ENCODE measurements at regions not wholly inside any gene's neighbourhood (a gene's known extent, or its start where the extent isn't known, plus 50 kb on each side); places are given as distances from the start of the nearest gene placed in this dataset.

- H3K4me1 ChIP-seq = no peaks in the 10 kb centered on the region
- no peak for DNase-seq
- no peak overlapping the region for H3K4me3 ChIP-seq
- H3K36me3 ChIP-seq = no peaks in the 10 kb centered on the region
- no peaks in the 10 kb centered on the region for H3K9me3 ChIP-seq
- TF ChIP-seq POLR2A (IDR thresholded peaks at IDR 0.05) (no peak), CTCF (IDR thresholded peaks at IDR 0.05) (no peak)
- intact Hi-C loops (cut with DNase I; ENCODE audit: low total_unique reads) = no loop called here
- H3K27ac ChIP-seq = no peak overlapping the region
- no peaks in the 10 kb centered on the region for H3K27me3 ChIP-seq
These were observed 84.6 kb upstream of the GUCY1A2 start for GRCh38 chr11:107102692-107103477.

GRCh38 chr11:107092667-107093066 is 74.4 kb upstream of the GUCY1A2 start:
- Histone ChIP-seq H3K36me3 (no peaks in the 10 kb centered on the region), H3K27ac (no peak overlapping the region), H3K4me1 (no peaks in the 10 kb centered on the region), H3K27me3 (no peaks in the 10 kb centered on the region), H3K9me3 (peaks cover 0 to 3% of the 10 kb centered on the region in 2 donors), H3K4me3 (no peak overlapping the region)
- intact Hi-C loops (cut with DNase I; ENCODE audit: low total_unique reads) = no loop called here
- no peak for TF ChIP-seq CTCF (IDR thresholded peaks at IDR 0.05)
- no peak for TF ChIP-seq POLR2A (IDR thresholded peaks at IDR 0.05)
- no peak for DNase-seq

- H3K4me3 ChIP-seq = no peak overlapping the region
- H3K27me3 ChIP-seq = no peaks in the 10 kb centered on the region
- H3K36me3 ChIP-seq = no peaks in the 10 kb centered on the region
- no peaks in the 10 kb centered on the region for H3K4me1 ChIP-seq
- TF ChIP-seq POLR2A (IDR thresholded peaks at IDR 0.05) = no peak
- no peak overlapping the region for H3K27ac ChIP-seq
- intact Hi-C loops (cut with DNase I; ENCODE audit: low total_unique reads) = no loop called here
- H3K9me3 ChIP-seq = no peaks in the 10 kb centered on the region
- no peak for DNase-seq
These were observed 60.1 kb upstream of the GUCY1A2 start for GRCh38 chr11:107078375-107078774.

- no peak for TF ChIP-seq POLR2A (IDR thresholded peaks at IDR 0.05)
- TF ChIP-seq CTCF (IDR thresholded peaks at IDR 0.05) = no peak
- no peak overlapping the region for H3K27ac ChIP-seq
- H3K9me3 ChIP-seq = no peaks in the 10 kb centered on the region
- H3K4me3 ChIP-seq = no peak overlapping the region
- no peak for DNase-seq
- intact Hi-C loops (cut with DNase I; ENCODE audit: low total_unique reads) = no loop called here
- H3K4me1 ChIP-seq = no peaks in the 10 kb centered on the region
- no peaks in the 10 kb centered on the region for H3K36me3 ChIP-seq
- H3K27me3 ChIP-seq = no peaks in the 10 kb centered on the region
These were observed 58.6 kb upstream of the GUCY1A2 start for GRCh38 chr11:107076832-107077231.

- Histone ChIP-seq H3K36me3 (no peaks in the 10 kb centered on the region), H3K27me3 (no peaks in the 10 kb centered on the region), H3K4me1 (no peaks in the 10 kb centered on the region), H3K27ac (no peak overlapping the region), H3K4me3 (no peak overlapping the region), H3K9me3 (no peaks in the 10 kb centered on the region)
- intact Hi-C loops (cut with DNase I; ENCODE audit: low total_unique reads) = no loop called here
- TF ChIP-seq CTCF (IDR thresholded peaks at IDR 0.05) (no peak), POLR2A (IDR thresholded peaks at IDR 0.05) (no peak)
- DNase-seq = no peak
These were observed 52.9 kb upstream of the GUCY1A2 start for GRCh38 chr11:107071129-107071528.

All from uterus (tissue), 3 donors.